ENCODE measurements at regions not wholly inside any gene's neighbourhood (a gene's known extent, or its start where the extent isn't known, plus 50 kb on each side); places are given as distances from the start of the nearest gene placed in this dataset.

- no peaks in the 10 kb centered on the region for H3K4me1 Mint-ChIP-seq
- H3K36me3 Mint-ChIP-seq (ENCODE audit: low read depth): no peaks in the 10 kb centered on the region
- H3K27me3 Mint-ChIP-seq (ENCODE audit: low read depth): peaks cover 53% of the 10 kb centered on the region
- no peak overlapping the region for H3K4me3 Mint-ChIP-seq
- H3K9me3 Mint-ChIP-seq: no peaks in the 10 kb centered on the region
- DNase-seq (ENCODE audit: low read depth, low spot score): no peak
- no peak for TF ChIP-seq CTCF (conservative IDR thresholded peaks at IDR 0.05)
- no peak overlapping the region for H3K27ac Mint-ChIP-seq (ENCODE audit: unreplicated experiment)
Measured at GRCh38 chr1:112328600-112328999, 67.4 kb upstream of the CTTNBP2NL start.

- no peaks in the 10 kb centered on the region for H3K36me3 Mint-ChIP-seq (ENCODE audit: low read depth)
- H3K9me3 Mint-ChIP-seq: no peaks in the 10 kb centered on the region
- H3K4me3 Mint-ChIP-seq: no peak overlapping the region
- H3K27me3 Mint-ChIP-seq (ENCODE audit: low read depth): peaks cover 46% of the 10 kb centered on the region
- no peak for TF ChIP-seq CTCF (conservative IDR thresholded peaks at IDR 0.05)
- no peaks in the 10 kb centered on the region for H3K4me1 Mint-ChIP-seq
- no peak overlapping the region for H3K27ac Mint-ChIP-seq (ENCODE audit: unreplicated experiment)
- no peak for DNase-seq (ENCODE audit: low read depth, low spot score)
Measured at GRCh38 chr1:112332176-112333150, 63.6 kb upstream of the CTTNBP2NL start.

GRCh38 chr1:112335351-112335750 lies 60.7 kb upstream of the CTTNBP2NL start:
- DNase-seq (ENCODE audit: low read depth, low spot score): no peak
- Mint-ChIP-seq H3K27ac (ENCODE audit: unreplicated experiment) (no peak overlapping the region), H3K4me3 (no peak overlapping the region), H3K27me3 (ENCODE audit: low read depth) (peaks cover 59% of the 10 kb centered on the region), H3K4me1 (no peaks in the 10 kb centered on the region), H3K9me3 (no peaks in the 10 kb centered on the region), H3K36me3 (ENCODE audit: low read depth) (no peaks in the 10 kb centered on the region)
- TF ChIP-seq CTCF (conservative IDR thresholded peaks at IDR 0.05): no peak

- Mint-ChIP-seq H3K36me3 (ENCODE audit: low read depth) (no peaks in the 10 kb centered on the region), H3K27ac (ENCODE audit: unreplicated experiment) (no peak overlapping the region), H3K9me3 (no peaks in the 10 kb centered on the region), H3K4me1 (no peaks in the 10 kb centered on the region), H3K4me3 (no peak overlapping the region), H3K27me3 (ENCODE audit: low read depth) (peaks cover 56% of the 10 kb centered on the region)
- TF ChIP-seq CTCF (conservative IDR thresholded peaks at IDR 0.05): peak; percentile 69
- no peak for DNase-seq (ENCODE audit: low read depth, low spot score)
Measured at GRCh38 chr1:112337028-112337531, 58.9 kb upstream of the CTTNBP2NL start.

GRCh38 chr1:112341986-112342385 lies 54.0 kb upstream of the CTTNBP2NL start:
- Mint-ChIP-seq H3K4me3 (no peak overlapping the region), H3K36me3 (ENCODE audit: low read depth) (no peaks in the 10 kb centered on the region), H3K27me3 (ENCODE audit: low read depth) (peaks cover 45% of the 10 kb centered on the region), H3K27ac (ENCODE audit: unreplicated experiment) (no peak overlapping the region), H3K9me3 (no peaks in the 10 kb centered on the region), H3K4me1 (peaks cover 2% of the 10 kb centered on the region)
- no peak for DNase-seq (ENCODE audit: low read depth, low spot score)
- no peak for TF ChIP-seq CTCF (conservative IDR thresholded peaks at IDR 0.05)

All from neural crest cell (in vitro differentiated cells).